OCI-LY7 (cell line): ENCODE measurements at regions not wholly inside any gene's neighbourhood (a gene's known extent, or its start where the extent isn't known, plus 50 kb on each side); places are given as distances from the start of the nearest gene placed in this dataset.

Source experiments
- BruUV-seq: library from RNA; stranded (reverse); fragments of 400-500 nt; replicated peaks from 2 replicates; lab custom pipeline; 2021; lab: Mats Ljungman, UMichigan
- CTCF ChIA-PET: fragments of 300-600 bp; sonication (Branson Sonifier 250); formaldehyde crosslinking; loops from one replicate; lab custom pipeline; 2022; ENCODE audit warnings: antibody characterized with exemption; ENCODE audit not compliant: unreplicated experiment; lab: Charles Lee
- POLR2A ChIA-PET: fragments of 300-600 bp; sonication (Branson Sonifier 250); formaldehyde crosslinking; loops from one replicate; lab custom pipeline; 2022; ENCODE audit warnings: antibody characterized with exemption; lab: Charles Lee
- DNase-seq: peaks from one replicate; pipeline ENCODE4 v3.0.0-alpha.2; 2015; ENCODE audit warnings: low spot score
- H2AFZ ChIP-seq: fragments of 200-600 bp; sonication (generic), shearing (Covaris generic); 2 replicates; pipeline ENCODE4 v1.6.1; 2014; ENCODE audit warnings: mild to moderate bottlenecking, antibody characterized with exemption, low read length, moderate library complexity
- H3K27ac ChIP-seq: fragments of 200-600 bp; sonication (generic); 2 replicates; pipeline ENCODE4 v1.5.1; 2014; ENCODE audit warnings: mixed run types, low read depth, mild to moderate bottlenecking, moderate library complexity, low read length, inconsistent platforms; ENCODE audit not compliant: poor library complexity, severe bottlenecking
- H3K36me3 ChIP-seq: fragments of 200-600 bp; sonication (generic); 2 replicates; pipeline ENCODE4 v1.6.1; 2014; ENCODE audit warnings: mild to moderate bottlenecking, antibody characterized with exemption, low read length, moderate library complexity, mixed read lengths; ENCODE audit not compliant: insufficient read depth
- H3K4me1 ChIP-seq: fragments of 200-600 bp; sonication (generic); 2 replicates; pipeline ENCODE4 v1.5.1; 2014; ENCODE audit warnings: mild to moderate bottlenecking, low read length; ENCODE audit not compliant: insufficient read depth, poor library complexity, severe bottlenecking
- H3K4me2 ChIP-seq: fragments of 200-600 bp; sonication (generic); 2 replicates; pipeline ENCODE4 v1.6.1; 2014; ENCODE audit warnings: mild to moderate bottlenecking, low read length
- H3K4me3 ChIP-seq: fragments of 200-600 bp; sonication (generic); 2 replicates; pipeline ENCODE4 v1.5.1; 2014; ENCODE audit warnings: mild to moderate bottlenecking, low read depth, low read length; ENCODE audit not compliant: poor library complexity, severe bottlenecking
- H3K79me2 ChIP-seq: fragments of 200-600 bp; sonication (generic); 2 replicates; pipeline ENCODE4 v1.6.1; 2016; ENCODE audit warnings: low read depth, mild to moderate bottlenecking, low read length, moderate library complexity, mixed read lengths; ENCODE audit not compliant: insufficient read depth
- H3K9me2 ChIP-seq: fragments of 200-600 bp; sonication (generic); 2 replicates; pipeline ENCODE4 v1.6.1; 2016; ENCODE audit warnings: mild to moderate bottlenecking, low read length, mixed read lengths; ENCODE audit not compliant: insufficient read depth
- H3K9me3 ChIP-seq: fragments of 200-600 bp; sonication (generic); 2 replicates; pipeline ENCODE4 v1.6.1; 2014; ENCODE audit warnings: mild to moderate bottlenecking, mixed run types, low read length, mixed read lengths
- H4K20me1 ChIP-seq: fragments of 200-600 bp; sonication (generic); 2 replicates; pipeline ENCODE4 v1.6.1; 2014; ENCODE audit warnings: mild to moderate bottlenecking, antibody characterized with exemption, low read length, moderate library complexity, mixed read lengths; ENCODE audit not compliant: insufficient read depth
- EZH2phosphoT487 ChIP-seq: fragments of 200-600 bp; sonication (generic); IDR thresholded peaks from 2 replicates; pipeline ENCODE4 v1.6.1; 2018; ENCODE audit warnings: low read depth, borderline replicate concordance, mild to moderate bottlenecking, mixed run types, antibody characterized with exemption, low read length, moderate library complexity, mixed read lengths
- intact Hi-C: fragments of 100-400 bp; cut with micrococcal nuclease; formaldehyde crosslinking; loops from one replicate; pipeline ENCODE4 v1.10.0; 2022; ENCODE audit not compliant: unreplicated experiment
- TF ChIP-seq, protein P1 (sequence below): fragments of 200-600 bp; sonication (generic); conservative IDR thresholded peaks from 2 replicates; pipeline ENCODE4 v1.5.1; 2014; ENCODE audit warnings: mild to moderate bottlenecking, antibody characterized with exemption, low read length, moderate library complexity, mixed read lengths

DNA sequence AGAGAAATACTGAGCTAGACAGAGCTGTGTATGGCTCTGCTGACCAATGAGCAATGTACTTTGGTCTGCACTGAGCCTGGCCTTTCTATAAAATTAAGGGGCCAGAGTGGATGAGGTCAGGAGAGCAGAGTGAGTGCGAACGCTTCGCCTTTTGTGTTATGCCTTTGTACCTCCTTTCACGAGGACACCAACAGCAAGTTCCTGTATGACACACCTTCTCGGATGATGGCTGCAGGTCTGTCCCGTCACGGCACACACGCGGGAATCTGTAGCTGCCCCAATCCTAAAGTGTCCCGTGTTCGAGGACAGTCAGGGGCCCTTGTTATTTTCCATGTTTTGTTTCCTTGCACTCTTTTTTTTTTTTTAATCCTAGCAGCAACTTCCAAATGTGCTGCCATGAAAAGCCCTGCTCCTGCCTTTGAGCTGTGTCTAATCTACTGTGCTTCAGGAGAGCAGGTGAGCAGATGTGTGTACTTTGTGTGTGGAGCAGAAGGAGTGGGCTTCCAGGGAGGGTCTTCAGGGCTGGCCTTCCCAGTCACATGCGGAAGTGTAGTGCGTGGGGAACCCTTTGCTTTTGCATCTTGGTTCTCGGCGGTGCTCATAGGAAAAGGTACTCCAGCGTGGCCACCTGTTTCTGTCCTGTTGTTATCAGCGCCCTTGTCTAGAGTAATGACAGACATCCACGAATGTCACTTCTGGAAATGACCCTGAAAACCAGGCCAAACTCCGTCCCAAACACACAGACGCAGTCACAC is 213.2 kb downstream of the NDUFA10 start:
- intact Hi-C loops = no loop called here
- H3K4me2 ChIP-seq = no peak overlapping the region
- no peak overlapping the region for H3K4me3 ChIP-seq
- H3K9me2 ChIP-seq = no peaks in the 10 kb centered on the region
- no peaks in the 10 kb centered on the region for H3K36me3 ChIP-seq
- no peaks in the 10 kb centered on the region for H3K9me3 ChIP-seq
- DNase-seq = no peak
- TF ChIP-seq, protein P1, sequence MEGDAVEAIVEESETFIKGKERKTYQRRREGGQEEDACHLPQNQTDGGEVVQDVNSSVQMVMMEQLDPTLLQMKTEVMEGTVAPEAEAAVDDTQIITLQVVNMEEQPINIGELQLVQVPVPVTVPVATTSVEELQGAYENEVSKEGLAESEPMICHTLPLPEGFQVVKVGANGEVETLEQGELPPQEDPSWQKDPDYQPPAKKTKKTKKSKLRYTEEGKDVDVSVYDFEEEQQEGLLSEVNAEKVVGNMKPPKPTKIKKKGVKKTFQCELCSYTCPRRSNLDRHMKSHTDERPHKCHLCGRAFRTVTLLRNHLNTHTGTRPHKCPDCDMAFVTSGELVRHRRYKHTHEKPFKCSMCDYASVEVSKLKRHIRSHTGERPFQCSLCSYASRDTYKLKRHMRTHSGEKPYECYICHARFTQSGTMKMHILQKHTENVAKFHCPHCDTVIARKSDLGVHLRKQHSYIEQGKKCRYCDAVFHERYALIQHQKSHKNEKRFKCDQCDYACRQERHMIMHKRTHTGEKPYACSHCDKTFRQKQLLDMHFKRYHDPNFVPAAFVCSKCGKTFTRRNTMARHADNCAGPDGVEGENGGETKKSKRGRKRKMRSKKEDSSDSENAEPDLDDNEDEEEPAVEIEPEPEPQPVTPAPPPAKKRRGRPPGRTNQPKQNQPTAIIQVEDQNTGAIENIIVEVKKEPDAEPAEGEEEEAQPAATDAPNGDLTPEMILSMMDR = no peak
- TF ChIP-seq EZH2phosphoT487 = no peak
- H4K20me1 ChIP-seq = no peaks in the 10 kb centered on the region
- POLR2A ChIA-PET = interaction anchor here (0.7 kb wide), 1 partner anchor 44 kb away, joined by 3 read pairs; no protein-coding TSS in a partner anchor
- no peak overlapping the region for H2AFZ ChIP-seq
- no peaks in the 10 kb centered on the region for H3K4me1 ChIP-seq
- H3K27ac ChIP-seq = no peak overlapping the region
- CTCF ChIA-PET = no interaction called here
- no peaks in the 10 kb centered on the region for H3K79me2 ChIP-seq
- BruUV-seq = no TSS peak

DNA sequence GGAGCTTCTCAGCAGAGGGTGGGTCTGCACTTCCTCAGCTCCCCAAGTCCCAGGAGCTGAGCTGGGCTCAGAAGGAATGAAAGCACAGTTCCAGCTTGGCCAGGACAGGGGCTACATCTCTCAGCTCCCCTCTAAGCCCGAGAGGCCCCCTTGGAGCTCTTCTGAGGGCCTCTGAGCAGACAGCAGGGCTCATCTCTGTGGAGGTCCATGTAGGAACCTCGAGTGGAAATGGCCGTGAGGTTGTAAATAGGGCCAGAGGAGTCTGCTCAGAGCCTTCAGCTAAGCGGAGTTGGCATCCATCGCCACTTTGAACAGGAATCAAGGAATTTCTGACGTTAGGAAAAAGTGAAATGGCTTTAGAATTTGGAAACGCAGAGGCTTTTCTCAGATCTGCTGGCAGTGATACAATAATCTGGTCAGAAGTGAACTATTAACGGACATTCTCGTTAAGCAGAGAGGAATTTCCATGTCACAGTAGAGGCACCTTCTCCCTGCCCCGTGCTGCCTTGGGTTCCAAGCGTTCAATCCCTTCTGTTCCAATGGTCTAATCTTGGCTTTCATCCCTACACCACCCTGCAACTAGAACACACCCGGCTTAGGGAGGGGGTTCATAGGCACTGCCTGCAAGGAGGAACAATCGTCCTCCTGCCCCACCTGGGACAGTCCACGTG is 213.9 kb downstream of the NDUFA10 start:
- TF ChIP-seq, protein P1 = no peak
- no peak for TF ChIP-seq EZH2phosphoT487
- no TSS peak for BruUV-seq
- ChIA-PET POLR2A (interaction anchor here (0.7 kb wide), 1 partner anchor 45 kb away, joined by 3 read pairs; no protein-coding TSS in a partner anchor), CTCF (no interaction called here)
- Histone ChIP-seq H3K27ac (no peak overlapping the region), H4K20me1 (no peaks in the 10 kb centered on the region), H3K9me2 (no peaks in the 10 kb centered on the region), H3K4me2 (no peak overlapping the region), H3K79me2 (no peaks in the 10 kb centered on the region), H3K4me1 (no peaks in the 10 kb centered on the region), H3K36me3 (no peaks in the 10 kb centered on the region), H2AFZ (no peak overlapping the region), H3K4me3 (no peak overlapping the region), H3K9me3 (no peaks in the 10 kb centered on the region)
- DNase-seq = no peak
- intact Hi-C loops = no loop called here

DNA sequence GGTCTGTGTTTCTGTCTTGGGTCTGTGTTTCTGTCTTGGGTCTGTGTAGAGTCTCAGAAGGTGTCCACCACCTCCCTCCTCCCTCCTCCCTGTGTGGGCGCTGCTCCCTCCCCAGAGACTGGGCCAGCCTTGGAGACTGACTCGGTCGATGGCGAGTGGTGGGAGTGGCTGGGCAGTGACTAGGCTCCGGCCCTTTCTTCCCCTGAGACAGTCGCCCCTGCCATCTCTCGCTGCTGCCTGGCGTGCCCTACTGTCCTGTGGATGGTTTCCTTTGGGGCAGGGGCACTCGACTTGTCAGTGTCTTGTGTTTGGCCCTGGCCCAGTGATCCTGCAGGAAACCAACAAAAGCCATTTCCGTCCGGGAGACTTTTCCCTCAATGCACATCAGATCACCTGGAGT is 215.8 kb downstream of the NDUFA10 start:
- no peaks in the 10 kb centered on the region for H3K36me3 ChIP-seq
- intact Hi-C loops = no loop called here

More for the DNA sequence above, 215.8 kb downstream of the NDUFA10 start:
- Histone ChIP-seq H2AFZ (no peak overlapping the region), H4K20me1 (no peaks in the 10 kb centered on the region), H3K4me3 (no peak overlapping the region), H3K9me3 (no peaks in the 10 kb centered on the region), H3K9me2 (no peaks in the 10 kb centered on the region), H3K27ac (no peak overlapping the region), H3K79me2 (no peaks in the 10 kb centered on the region), H3K4me2 (no peak overlapping the region), H3K4me1 (no peaks in the 10 kb centered on the region)
- no peak for DNase-seq
- ChIA-PET CTCF (no interaction called here), POLR2A (no interaction called here)
- BruUV-seq = no TSS peak
- TF ChIP-seq, protein P1 = no peak
- no peak for TF ChIP-seq EZH2phosphoT487
